HG02759 (cell line): ENCODE measurements at regions not wholly inside any gene's neighbourhood (a gene's known extent, or its start where the extent isn't known, plus 50 kb on each side); places are given as distances from the start of the nearest gene placed in this dataset.

ENCODE experiments used
- ATAC-seq: cut with Tn5 transposase; IDR thresholded peaks from one replicate; pipeline ENCODE4 v1.9.1; 2021; ENCODE audit warnings: mild to moderate bottlenecking, moderate library complexity; ENCODE audit not compliant: unreplicated experiment

- ATAC-seq, result no peak
These were observed 295.8 kb downstream of the GABRB3 start for GRCh38 chr15:26477044-26477443.

GRCh38 chr15:26475554-26475953, 297.3 kb downstream of the GABRB3 start:
- ATAC-seq, result no peak

- ATAC-seq, result no peak
These were observed 300.2 kb downstream of the GABRB3 start for GRCh38 chr15:26472661-26473060.

- ATAC-seq, result no peak
These were observed 310.8 kb downstream of the GABRB3 start for GRCh38 chr15:26461847-26462608.

- ATAC-seq, result no peak
These were observed 312.7 kb downstream of the GABRB3 start for GRCh38 chr15:26460165-26460564.

GRCh38 chr15:26455828-26456227, 317.0 kb downstream of the GABRB3 start:
- no peak for ATAC-seq

- ATAC-seq, result no peak
These were observed 319.0 kb downstream of the GABRB3 start for GRCh38 chr15:26453914-26454313.

GRCh38 chr15:26451995-26452394, 320.9 kb downstream of the GABRB3 start:
- no peak for ATAC-seq

- no peak for ATAC-seq
These were observed 323.6 kb downstream of the GABRB3 start for GRCh38 chr15:26449291-26449690.

GRCh38 chr15:26443321-26443720, 329.5 kb downstream of the GABRB3 start:
- ATAC-seq, result no peak

GRCh38 chr15:26442680-26443079, 330.2 kb downstream of the GABRB3 start:
- ATAC-seq, result no peak

- no peak for ATAC-seq
These were observed 333.2 kb downstream of the GABRB3 start for GRCh38 chr15:26439681-26440080.

GRCh38 chr15:26438718-26439117, 334.1 kb downstream of the GABRB3 start:
- ATAC-seq, result no peak

GRCh38 chr15:26438316-26438715, 334.6 kb downstream of the GABRB3 start:
- ATAC-seq, result no peak

GRCh38 chr15:26433818-26434217, 339.0 kb downstream of the GABRB3 start:
- ATAC-seq, result no peak

- no peak for ATAC-seq
These were observed 339.8 kb downstream of the GABRB3 start for GRCh38 chr15:26433060-26433459.

- no peak for ATAC-seq
These were observed 351.8 kb downstream of the GABRB3 start for GRCh38 chr15:26421065-26421464.

GRCh38 chr15:26395624-26396023, 377.2 kb downstream of the GABRB3 start:
- ATAC-seq, result no peak

- no peak for ATAC-seq
These were observed 378.1 kb downstream of the GABRB3 start for GRCh38 chr15:26394801-26395200.

- no peak for ATAC-seq
These were observed 379.9 kb downstream of the GABRB3 start for GRCh38 chr15:26392956-26393355.

GRCh38 chr15:26391567-26392194, 381.2 kb downstream of the GABRB3 start:
- ATAC-seq, result no peak

- ATAC-seq, result no peak
These were observed 390.3 kb downstream of the GABRB3 start for GRCh38 chr15:26382444-26383072.
